HepG2 (cell line): ENCODE measurements at regions not wholly inside any gene's neighbourhood (a gene's known extent, or its start where the extent isn't known, plus 50 kb on each side); places are given as distances from the start of the nearest gene placed in this dataset.

Experiments
- ATAC-seq: fragments of 200-7000 bp; cut with Tn5 transposase; 3 replicates; pipeline ENCODE4 v1.9.1; 2020; ENCODE audit warnings: mild to moderate bottlenecking, moderate library complexity
- BruUV-seq: library from RNA; stranded (reverse); fragments of 400-500 nt; replicated peaks from 2 replicates; lab custom pipeline; 2021; lab: Mats Ljungman, UMichigan
- CTCF ChIA-PET: fragments of 300-600 bp; formaldehyde crosslinking; extraction: SDS; loops from one replicate; lab custom pipeline; 2021; ENCODE audit warnings: low total read pairs, inconsistent platforms, low intra/inter-chr PET ratio; lab: Yijun Ruan, JAX
- POLR2A ChIA-PET: fragments of 350-600 bp; sonication (Branson Sonifier 250); formaldehyde crosslinking; loops from one replicate; lab custom pipeline; 2020; ENCODE audit warnings: antibody characterized with exemption, inconsistent platforms; lab: Yijun Ruan, JAX
- DNase-seq: peaks from one replicate; pipeline ENCODE4 v3.0.0-alpha.2; 2015; ENCODE audit warnings: low spot score
- FAIRE-seq: peaks from 3 replicates; lab custom pipeline; 2011; peaks lifted over from hg19 to GRCh38; lab: Jason Lieb, UNC
- H2AFZ ChIP-seq: one replicate; pipeline ENCODE4 v1.6.1; 2011; ENCODE audit warnings: low read length, inconsistent platforms
- H3K27ac ChIP-seq: fragments of 300-600 bp; 3 replicates; pipeline ENCODE4 v1.8.0; 2011; ENCODE audit warnings: mixed run types, mild to moderate bottlenecking, mixed read lengths, low read length, inconsistent platforms; ENCODE audit not compliant: insufficient read depth; ENCODE audit errors: extremely low read length
- H3K27me3 ChIP-seq, 2 experiments: fragments of 200-600 bp in 1 of 2; 2 replicates in 1 of 2; 3 replicates in 1 of 2; pipeline versions ENCODE4 v1.6.0 to v1.8.0; 2011; ENCODE audit warnings: low read length in 2 of 2, mild to moderate bottlenecking in 2 of 2, moderate library complexity in 2 of 2, inconsistent platforms in 1 of 2; ENCODE audit not compliant: insufficient read depth in 2 of 2, control insufficient read depth in 1 of 2
- H3K36me3 ChIP-seq, 2 experiments: fragments of 200-600 bp in 1 of 2; replicated peaks in 1 of 2; 2 replicates in 1 of 2; 3 replicates in 1 of 2; pipeline versions ENCODE4 v1.5.1 to v1.8.0; 2011; ENCODE audit warnings: low read length in 2 of 2, inconsistent platforms in 1 of 2; ENCODE audit not compliant: insufficient read depth in 2 of 2, control insufficient read depth in 1 of 2
- H3K4me1 ChIP-seq: 2 replicates; pipeline ENCODE4 v1.5.1; 2012; ENCODE audit warnings: low read length, inconsistent platforms; ENCODE audit not compliant: insufficient read depth
- H3K4me2 ChIP-seq: 2 replicates; pipeline ENCODE4 v1.6.0; 2011; ENCODE audit warnings: low read depth, low read length, inconsistent platforms
- H3K4me3 ChIP-seq, 3 experiments: fragments of 200-600 bp in 1 of 3; sonication (generic), shearing (Covaris generic) in 1 of 3; replicated peaks in 1 of 3; 2 replicates each; pipeline ENCODE4 v1.5.1; 2011 to 2016; ENCODE audit warnings: low read length in 3 of 3, inconsistent platforms in 2 of 3, low read depth in 2 of 3, mild to moderate bottlenecking in 2 of 3, control low read depth in 1 of 3, mixed read lengths in 1 of 3; ENCODE audit not compliant: insufficient read depth in 1 of 3
- H3K79me2 ChIP-seq: one replicate; pipeline ENCODE4 v1.6.1; 2011; ENCODE audit warnings: low read length, inconsistent platforms; ENCODE audit not compliant: insufficient read depth
- H3K9ac ChIP-seq: 2 replicates; pipeline ENCODE4 v1.6.0; 2011; ENCODE audit warnings: mild to moderate bottlenecking, low read depth, low read length, inconsistent platforms; ENCODE audit not compliant: insufficient read depth
- H3K9me3 ChIP-seq: 2 replicates; pipeline ENCODE4 v1.5.1; 2012; ENCODE audit warnings: mild to moderate bottlenecking, low read length
- H4K20me1 ChIP-seq: 2 replicates; pipeline ENCODE4 v1.6.0; 2011; ENCODE audit warnings: inconsistent platforms, mild to moderate bottlenecking, low read length, moderate library complexity; ENCODE audit not compliant: insufficient read depth
- JUND ChIP-seq: sonication (generic); formaldehyde crosslinking; IDR thresholded peaks from 2 replicates; pipeline ENCODE4 v1.8.0; 2022; ENCODE audit warnings: mild to moderate bottlenecking, missing genetic modification reagents
- KAT2B ChIP-seq: fragments of 150-350 bp; IDR thresholded peaks from 2 replicates; pipeline ENCODE4 v1.6.1; 2014; ENCODE audit warnings: low read depth, low read length, borderline replicate concordance
- POLR2AphosphoS2 ChIP-seq: IDR thresholded peaks from 2 replicates; pipeline ENCODE4 v1.6.1; 2011; ENCODE audit warnings: low read depth, low read length, improper control_type of control experiment
- ZNF563 ChIP-seq: sonication (generic); formaldehyde crosslinking; IDR thresholded peaks from 2 replicates; pipeline ENCODE4 v1.8.0; 2022; ENCODE audit warnings: mild to moderate bottlenecking, moderate library complexity, missing genetic modification reagents
- ZNF672 ChIP-seq: sonication (generic); formaldehyde crosslinking; IDR thresholded peaks from 2 replicates; pipeline ENCODE4 v1.8.1; 2022; ENCODE audit warnings: missing genetic modification reagents
- ZNF788 ChIP-seq: sonication (generic); formaldehyde crosslinking; IDR thresholded peaks from 2 replicates; pipeline ENCODE4 v1.5.0; 2020; ENCODE audit warnings: mild to moderate bottlenecking, missing genetic modification reagents, borderline replicate concordance
- WGBS: methylation state at CpG from one replicate; pipeline ENCODE4 v1.1.6; 2017; ENCODE audit warnings: low lambda C conversion rate; 5-methylcytosine and 5-hydroxymethylcytosine counted together
- in situ Hi-C: cut with HindIII; loops from 2 replicates; pipeline ENCODE4 v1.10.0; 2017; ENCODE audit warnings: low pct_unique_long_range_greater_than_20kb; ENCODE audit not compliant: extremely low pct_ligation_motif_present
- intact Hi-C: fragments of 100-400 bp; cut with micrococcal nuclease; formaldehyde crosslinking; loops from one replicate; pipeline ENCODE4 v1.10.0; 2022; ENCODE audit not compliant: unreplicated experiment
- TF ChIP-seq, protein P1 (sequence below): sonication (generic); formaldehyde crosslinking; IDR thresholded peaks from 2 replicates; pipeline ENCODE4 v1.4.0; 2020; ENCODE audit warnings: missing genetic modification reagents
- TF ChIP-seq, protein P2 (sequence below), 2 experiments: IDR thresholded peaks; 2 replicates each; pipeline ENCODE4 v1.6.1; 2011 to 2012; ENCODE audit warnings: low read length in 2 of 2, borderline replicate concordance in 1 of 2, low read depth in 1 of 2, mild to moderate bottlenecking in 1 of 2, moderate library complexity in 1 of 2

DNA sequence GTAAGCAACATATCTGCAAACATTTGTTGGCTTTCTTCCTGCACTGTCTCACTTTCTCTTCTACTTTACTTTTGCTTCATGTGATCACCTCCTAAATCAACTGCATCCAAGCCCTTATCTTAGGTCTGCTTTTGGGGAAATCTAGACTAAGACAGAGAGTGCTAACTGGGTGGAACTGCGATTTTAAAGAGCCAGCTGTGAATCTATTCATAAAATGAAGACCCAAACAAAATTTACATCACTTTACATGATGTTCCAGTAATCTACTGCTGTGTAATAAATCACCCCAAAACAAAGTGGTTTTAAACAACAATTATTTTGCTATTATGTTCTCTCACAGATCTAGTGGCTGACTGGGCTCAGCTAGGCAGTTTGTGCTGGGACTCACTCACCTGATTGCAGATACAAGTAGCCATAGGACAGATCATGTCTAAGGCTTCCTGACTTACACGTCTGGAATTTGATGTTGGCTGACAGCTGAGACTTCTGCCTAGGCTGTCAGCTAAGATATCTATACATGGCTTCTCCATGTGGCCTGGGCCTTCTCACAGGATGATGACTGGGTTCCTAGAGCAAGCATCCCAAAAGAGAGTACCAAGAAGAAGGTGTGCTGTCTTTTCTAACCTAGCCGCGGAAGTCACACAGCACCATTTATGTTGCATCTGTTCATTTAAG, 145.1 kb upstream of the TBCA start (continued):
- TF ChIP-seq, protein P1, sequence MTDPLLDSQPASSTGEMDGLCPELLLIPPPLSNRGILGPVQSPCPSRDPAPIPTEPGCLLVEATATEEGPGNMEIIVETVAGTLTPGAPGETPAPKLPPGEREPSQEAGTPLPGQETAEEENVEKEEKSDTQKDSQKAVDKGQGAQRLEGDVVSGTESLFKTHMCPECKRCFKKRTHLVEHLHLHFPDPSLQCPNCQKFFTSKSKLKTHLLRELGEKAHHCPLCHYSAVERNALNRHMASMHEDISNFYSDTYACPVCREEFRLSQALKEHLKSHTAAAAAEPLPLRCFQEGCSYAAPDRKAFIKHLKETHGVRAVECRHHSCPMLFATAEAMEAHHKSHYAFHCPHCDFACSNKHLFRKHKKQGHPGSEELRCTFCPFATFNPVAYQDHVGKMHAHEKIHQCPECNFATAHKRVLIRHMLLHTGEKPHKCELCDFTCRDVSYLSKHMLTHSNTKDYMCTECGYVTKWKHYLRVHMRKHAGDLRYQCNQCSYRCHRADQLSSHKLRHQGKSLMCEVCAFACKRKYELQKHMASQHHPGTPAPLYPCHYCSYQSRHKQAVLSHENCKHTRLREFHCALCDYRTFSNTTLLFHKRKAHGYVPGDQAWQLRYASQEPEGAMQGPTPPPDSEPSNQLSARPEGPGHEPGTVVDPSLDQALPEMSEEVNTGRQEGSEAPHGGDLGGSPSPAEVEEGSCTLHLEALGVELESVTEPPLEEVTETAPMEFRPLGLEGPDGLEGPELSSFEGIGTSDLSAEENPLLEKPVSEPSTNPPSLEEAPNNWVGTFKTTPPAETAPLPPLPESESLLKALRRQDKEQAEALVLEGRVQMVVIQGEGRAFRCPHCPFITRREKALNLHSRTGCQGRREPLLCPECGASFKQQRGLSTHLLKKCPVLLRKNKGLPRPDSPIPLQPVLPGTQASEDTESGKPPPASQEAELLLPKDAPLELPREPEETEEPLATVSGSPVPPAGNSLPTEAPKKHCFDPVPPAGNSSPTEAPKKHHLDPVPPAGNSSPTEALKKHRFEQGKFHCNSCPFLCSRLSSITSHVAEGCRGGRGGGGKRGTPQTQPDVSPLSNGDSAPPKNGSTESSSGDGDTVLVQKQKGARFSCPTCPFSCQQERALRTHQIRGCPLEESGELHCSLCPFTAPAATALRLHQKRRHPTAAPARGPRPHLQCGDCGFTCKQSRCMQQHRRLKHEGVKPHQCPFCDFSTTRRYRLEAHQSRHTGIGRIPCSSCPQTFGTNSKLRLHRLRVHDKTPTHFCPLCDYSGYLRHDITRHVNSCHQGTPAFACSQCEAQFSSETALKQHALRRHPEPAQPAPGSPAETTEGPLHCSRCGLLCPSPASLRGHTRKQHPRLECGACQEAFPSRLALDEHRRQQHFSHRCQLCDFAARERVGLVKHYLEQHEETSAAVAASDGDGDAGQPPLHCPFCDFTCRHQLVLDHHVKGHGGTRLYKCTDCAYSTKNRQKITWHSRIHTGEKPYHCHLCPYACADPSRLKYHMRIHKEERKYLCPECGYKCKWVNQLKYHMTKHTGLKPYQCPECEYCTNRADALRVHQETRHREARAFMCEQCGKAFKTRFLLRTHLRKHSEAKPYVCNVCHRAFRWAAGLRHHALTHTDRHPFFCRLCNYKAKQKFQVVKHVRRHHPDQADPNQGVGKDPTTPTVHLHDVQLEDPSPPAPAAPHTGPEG (CRISPR knock-in tag): no peak
- TF ChIP-seq ZNF788 (CRISPR knock-in tag) (no peak), ZNF672 (no peak)

DNA sequence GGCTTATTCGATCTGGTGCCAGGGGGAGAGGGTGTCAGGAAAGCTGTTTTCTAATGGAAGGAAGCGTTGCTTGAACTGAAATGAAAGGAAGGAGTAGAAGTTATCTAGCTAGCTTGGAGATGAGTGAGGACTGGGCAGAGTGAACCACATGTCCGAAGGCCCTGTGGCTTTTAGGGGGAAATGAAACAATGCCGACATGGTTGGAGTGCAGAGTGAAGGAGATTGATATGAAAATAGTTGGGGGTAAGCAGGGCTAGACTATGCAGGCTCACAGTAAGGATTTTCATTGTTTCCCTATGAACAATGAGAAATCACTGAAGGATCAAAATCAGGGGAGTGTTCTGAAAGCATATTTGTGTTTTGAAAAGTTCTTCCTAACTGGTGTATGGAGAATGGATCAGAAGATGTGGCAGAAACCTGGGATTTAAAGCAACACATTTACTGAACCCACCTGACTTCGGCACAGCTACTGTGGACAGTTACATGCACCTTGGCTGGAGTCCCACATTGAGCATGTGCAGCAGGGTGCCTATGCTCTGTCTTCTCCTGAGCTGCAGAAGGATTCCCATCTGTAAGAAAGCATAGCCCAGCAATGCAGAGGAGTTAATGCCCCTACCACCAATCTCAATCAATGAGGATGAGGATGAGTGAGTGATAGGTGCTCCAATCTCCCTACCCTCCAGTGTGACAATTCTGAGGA, 144.4 kb upstream of the TBCA start:
- no peak for ATAC-seq
- no peak for DNase-seq
- ChIA-PET POLR2A (no interaction called here), CTCF (no interaction called here)
- TF ChIP-seq JUND (CRISPR knock-in tag): no peak
- TF ChIP-seq KAT2B: no peak
- TF ChIP-seq, protein P2, sequence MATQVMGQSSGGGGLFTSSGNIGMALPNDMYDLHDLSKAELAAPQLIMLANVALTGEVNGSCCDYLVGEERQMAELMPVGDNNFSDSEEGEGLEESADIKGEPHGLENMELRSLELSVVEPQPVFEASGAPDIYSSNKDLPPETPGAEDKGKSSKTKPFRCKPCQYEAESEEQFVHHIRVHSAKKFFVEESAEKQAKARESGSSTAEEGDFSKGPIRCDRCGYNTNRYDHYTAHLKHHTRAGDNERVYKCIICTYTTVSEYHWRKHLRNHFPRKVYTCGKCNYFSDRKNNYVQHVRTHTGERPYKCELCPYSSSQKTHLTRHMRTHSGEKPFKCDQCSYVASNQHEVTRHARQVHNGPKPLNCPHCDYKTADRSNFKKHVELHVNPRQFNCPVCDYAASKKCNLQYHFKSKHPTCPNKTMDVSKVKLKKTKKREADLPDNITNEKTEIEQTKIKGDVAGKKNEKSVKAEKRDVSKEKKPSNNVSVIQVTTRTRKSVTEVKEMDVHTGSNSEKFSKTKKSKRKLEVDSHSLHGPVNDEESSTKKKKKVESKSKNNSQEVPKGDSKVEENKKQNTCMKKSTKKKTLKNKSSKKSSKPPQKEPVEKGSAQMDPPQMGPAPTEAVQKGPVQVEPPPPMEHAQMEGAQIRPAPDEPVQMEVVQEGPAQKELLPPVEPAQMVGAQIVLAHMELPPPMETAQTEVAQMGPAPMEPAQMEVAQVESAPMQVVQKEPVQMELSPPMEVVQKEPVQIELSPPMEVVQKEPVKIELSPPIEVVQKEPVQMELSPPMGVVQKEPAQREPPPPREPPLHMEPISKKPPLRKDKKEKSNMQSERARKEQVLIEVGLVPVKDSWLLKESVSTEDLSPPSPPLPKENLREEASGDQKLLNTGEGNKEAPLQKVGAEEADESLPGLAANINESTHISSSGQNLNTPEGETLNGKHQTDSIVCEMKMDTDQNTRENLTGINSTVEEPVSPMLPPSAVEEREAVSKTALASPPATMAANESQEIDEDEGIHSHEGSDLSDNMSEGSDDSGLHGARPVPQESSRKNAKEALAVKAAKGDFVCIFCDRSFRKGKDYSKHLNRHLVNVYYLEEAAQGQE (IDR thresholded peaks at IDR 0.05; ENCODE audit: borderline replicate concordance in 1 of 2, low read depth in 1 of 2, low read length in 2 of 2): peak; percentile 4 to 65
- no peak for TF ChIP-seq ZNF563 (CRISPR knock-in tag)
- no peak for TF ChIP-seq POLR2AphosphoS2
- no TSS peak for BruUV-seq
- in situ Hi-C loops: no loop called here
- intact Hi-C loops: no loop called here
- no peaks in the 10 kb centered on the region for H3K4me1 ChIP-seq
- no peaks in the 10 kb centered on the region for H4K20me1 ChIP-seq
- H3K9ac ChIP-seq: no peak overlapping the region
- no peak overlapping the region for H2AFZ ChIP-seq
- no peaks in the 10 kb centered on the region for H3K79me2 ChIP-seq
- no peak overlapping the region for H3K27ac ChIP-seq
- no peaks in the 10 kb centered on the region for H3K36me3 ChIP-seq
- 12% methylated on average over 5 of the region's 5 CpGs for WGBS
- no peaks in the 10 kb centered on the region for H3K9me3 ChIP-seq
- no peak overlapping the region for H3K4me2 ChIP-seq
- no peak overlapping the region for H3K4me3 ChIP-seq
- no peak for FAIRE-seq
- peaks cover 0 to 10% of the 10 kb centered on the region in 2 experiments; a peak in 3 of 5 replicates for H3K27me3 ChIP-seq
